GM21360 (cell line): ENCODE measurements at regions not wholly inside any gene's neighbourhood (a gene's known extent, or its start where the extent isn't known, plus 50 kb on each side); places are given as distances from the start of the nearest gene placed in this dataset.

Experiments used
- ATAC-seq: cut with Tn5 transposase; IDR thresholded peaks from one replicate; pipeline ENCODE4 v1.9.1; 2021; ENCODE audit warnings: mild to moderate bottlenecking, moderate library complexity; ENCODE audit not compliant: unreplicated experiment

DNA sequence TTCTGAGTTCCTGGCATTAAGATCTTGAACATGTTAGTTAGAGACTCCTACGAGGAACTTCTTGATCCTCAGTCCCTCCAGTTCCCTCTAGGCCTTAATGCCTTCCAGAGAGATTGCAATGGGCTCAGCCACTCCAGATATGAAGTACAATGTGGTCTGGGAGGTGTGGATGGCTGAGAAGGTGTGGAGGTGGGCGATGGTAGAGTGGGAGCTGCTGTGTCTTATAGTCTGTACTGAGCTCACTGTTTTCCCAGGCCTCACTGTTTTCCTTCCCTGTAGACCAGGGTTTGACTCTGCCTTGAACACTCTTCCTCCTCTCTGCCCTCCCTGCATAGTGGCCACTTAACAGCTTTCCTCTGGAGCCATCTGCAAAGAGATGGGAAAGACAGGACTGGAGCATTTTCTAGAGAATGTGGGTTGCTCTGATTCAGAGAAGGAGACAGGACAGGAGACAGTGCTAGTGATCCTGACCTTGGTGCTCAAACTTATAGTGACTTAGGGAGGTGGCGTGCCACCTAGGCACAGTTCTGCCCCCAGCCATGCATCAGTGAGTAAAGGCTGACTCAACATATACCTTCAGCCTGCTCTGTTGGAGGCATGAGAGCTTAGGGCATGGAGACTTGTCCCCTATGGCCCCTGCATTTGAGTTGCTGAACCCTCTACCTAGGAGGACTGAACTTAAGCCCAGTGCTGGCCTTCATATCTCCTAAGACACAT, 129.7 kb downstream of the TDRD15 start:
- ATAC-seq, result no peak

GRCh38 chr2:21254170-21254965, 130.6 kb downstream of the TDRD15 start:
- ATAC-seq, result no peak

DNA sequence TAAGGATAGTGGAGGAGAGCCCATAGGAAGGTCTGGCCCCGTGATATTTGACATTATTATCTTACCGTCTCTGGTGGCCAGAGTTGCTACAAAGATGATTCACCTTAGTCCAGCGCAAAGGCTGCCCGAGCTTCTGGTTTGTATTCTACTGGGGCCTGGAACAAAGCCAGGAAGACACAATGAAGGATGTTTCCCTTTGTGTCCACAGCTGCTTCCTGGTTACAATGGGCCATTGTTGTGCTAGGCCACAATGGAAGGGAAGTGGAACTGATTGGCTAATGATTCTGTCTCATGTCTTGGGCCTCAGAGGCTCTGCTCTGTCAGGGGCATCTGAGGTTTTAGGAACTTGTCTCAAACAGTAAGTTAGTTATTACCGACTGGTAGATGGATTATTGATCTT, 132.2 kb downstream of the TDRD15 start:
- peak; percentile 77 for ATAC-seq

- no peak for ATAC-seq
Observed at GRCh38 chr2:21257621-21258020, 133.9 kb downstream of the TDRD15 start.

DNA sequence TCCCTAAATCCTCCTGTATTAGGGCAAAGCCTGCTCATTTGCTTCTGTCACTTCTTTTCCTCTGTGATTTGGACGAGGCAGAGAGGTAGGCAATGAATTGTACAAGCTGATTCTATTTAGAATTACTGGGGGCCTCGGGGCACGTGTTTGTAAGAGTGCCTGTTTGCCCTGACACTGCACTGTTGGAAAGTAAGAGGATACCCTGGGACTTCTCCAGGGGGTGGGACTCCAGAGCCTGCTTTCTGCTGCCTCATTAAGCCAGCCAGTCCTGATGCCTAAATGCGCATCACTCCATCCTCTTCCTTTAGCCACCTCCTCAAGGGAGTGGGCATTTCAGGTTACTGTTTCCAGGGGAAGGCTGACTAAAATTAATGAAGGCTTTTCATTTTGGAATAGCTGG, 134.3 kb downstream of the TDRD15 start:
- no peak for ATAC-seq

- no peak for ATAC-seq
Observed at GRCh38 chr2:21260311-21260710, 136.5 kb downstream of the TDRD15 start.

DNA sequence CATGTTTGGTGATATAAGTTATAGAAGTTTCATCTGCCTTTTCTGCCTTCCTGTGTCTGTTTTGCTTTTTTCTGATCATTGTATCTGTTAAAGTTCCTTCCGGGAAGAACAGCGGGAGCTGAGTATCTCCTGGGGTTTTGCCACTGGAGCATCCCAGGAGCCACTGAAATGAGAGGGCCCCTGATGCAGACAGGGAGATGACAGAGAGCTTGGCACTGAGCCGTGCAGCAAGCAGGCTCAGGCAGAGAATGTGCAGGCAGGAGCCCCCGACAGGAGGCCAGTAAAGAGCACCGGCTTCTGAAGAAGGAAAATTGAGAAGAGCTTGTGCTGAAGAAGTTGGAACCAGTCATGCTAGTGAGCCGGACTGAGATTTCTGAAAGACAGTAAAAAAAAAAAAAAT, 137.8 kb downstream of the TDRD15 start:
- no peak for ATAC-seq

DNA sequence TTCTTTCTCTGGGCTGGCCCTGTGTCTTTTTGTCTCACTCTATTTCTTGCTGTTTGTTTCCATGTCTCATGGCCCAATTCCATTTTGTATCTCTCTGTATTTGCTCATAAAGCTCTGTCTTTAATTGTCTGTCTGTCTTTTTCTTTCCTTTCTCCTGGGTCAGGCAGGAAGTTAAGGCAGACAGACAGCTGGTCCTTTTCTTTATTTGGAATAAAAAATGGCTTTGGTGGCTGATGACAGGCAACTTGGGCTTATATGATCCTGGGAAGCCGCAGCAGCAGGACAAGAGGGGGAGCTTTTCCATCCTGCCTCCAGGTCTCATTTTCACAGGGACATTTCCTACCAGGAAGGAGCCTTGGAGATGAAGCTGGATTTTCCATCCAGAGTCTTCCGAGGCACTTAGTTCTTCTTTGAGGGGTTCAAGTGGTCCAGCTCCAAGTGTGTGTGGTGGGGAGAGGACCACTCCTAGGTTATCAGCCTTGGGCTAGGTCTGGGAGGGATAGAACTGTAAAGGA, 138.7 kb downstream of the TDRD15 start:
- ATAC-seq, result no peak

- ATAC-seq, result no peak
Observed at GRCh38 chr2:21263622-21264021, 139.9 kb downstream of the TDRD15 start.

DNA sequence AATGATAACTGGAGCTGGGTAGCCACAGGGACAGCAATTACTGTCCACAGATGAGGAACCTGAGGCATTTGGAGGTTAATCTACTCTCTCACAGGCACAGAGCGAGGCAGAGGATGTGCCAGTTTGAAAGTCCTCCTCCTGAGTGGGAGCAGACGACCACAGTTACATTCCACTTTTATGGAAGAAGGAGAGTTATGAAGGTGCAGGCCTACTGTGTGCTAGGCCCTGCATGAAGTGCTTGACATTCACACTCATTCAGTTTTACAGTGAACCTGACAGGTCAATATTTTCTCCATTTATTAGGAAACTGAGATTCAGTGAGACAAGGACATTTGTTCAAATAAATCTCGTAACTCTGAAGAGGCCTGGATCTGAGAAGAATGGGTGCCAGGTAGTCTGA, 142.0 kb downstream of the TDRD15 start:
- ATAC-seq, result no peak

DNA sequence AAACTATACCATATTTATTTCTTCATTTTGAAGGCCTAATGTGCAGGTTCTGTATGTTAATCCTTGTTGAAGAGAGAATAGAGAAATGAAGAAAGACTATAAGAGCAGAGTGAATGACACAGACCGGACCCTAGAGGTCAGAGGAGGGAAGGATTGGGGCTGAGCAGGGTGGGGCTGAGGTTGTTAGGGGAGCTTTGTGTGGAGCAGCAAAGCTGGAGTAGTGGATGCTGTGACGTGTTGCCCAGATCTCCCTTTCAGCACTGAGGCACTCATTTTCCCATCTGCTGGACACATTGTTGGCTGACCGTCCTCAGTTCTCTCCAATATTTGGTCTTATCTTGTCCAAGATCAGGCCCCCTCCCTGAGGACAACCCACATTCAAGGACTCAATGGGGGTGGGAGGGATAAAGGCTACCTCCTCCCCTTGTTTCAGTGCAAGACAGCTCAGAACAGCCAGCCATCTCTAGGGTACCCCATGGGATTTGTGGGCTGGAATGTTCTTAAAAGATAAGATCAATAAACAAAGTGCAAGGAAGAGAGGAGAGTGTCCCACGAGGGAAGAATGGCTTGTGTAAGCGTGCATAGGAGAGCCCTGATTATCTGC, 143.6 kb downstream of the TDRD15 start:
- ATAC-seq, result no peak

DNA sequence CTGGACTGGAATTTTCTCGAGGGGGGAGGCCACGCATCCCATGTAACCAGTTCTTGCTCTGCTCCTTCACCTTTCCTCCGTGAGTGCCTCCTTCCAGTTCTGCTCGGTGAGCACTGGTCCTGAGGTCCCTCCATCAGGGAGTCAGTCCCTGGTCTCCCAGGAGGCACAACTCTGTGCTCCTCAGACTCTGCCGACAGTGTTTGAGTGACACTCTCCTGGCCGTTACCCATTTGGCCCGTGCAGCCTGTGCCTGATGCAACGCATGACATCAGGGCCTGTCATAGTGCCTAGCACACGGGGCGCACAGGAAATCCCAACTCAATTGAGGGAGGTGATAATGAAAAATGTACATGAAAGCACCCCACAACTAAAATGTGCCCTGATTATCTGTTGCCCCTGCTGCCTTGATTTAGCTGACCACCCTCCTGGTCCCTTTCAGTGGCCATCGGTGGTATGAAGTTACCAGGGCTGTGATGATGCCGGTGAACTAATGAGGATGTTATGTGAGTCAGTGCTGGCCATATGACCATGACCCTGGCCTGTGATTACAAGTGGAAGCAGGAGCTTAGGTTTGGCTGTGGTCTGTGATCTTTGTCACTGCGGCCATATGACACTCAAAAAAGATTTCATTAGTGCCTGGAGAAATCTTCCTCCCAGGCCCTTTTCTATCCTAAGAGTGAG, 144.6 kb downstream of the TDRD15 start:
- ATAC-seq, result no peak

DNA sequence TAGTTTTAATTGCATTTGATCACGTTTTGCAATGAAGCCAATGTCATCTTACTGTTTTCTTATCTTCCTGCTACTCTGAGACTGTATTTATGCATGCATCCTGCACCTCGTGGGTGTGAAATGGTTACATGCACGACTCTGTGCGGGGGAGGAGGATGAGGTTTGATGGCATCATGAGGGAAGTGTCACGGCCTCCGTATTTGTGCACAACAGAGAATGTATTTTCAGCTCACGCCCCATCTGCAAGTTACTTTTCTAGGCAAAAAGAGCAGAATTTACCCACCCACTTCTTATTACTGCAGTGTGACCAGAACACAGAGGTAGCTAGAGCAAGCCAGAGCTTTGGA, 145.1 kb downstream of the TDRD15 start:
- ATAC-seq, result no peak

DNA sequence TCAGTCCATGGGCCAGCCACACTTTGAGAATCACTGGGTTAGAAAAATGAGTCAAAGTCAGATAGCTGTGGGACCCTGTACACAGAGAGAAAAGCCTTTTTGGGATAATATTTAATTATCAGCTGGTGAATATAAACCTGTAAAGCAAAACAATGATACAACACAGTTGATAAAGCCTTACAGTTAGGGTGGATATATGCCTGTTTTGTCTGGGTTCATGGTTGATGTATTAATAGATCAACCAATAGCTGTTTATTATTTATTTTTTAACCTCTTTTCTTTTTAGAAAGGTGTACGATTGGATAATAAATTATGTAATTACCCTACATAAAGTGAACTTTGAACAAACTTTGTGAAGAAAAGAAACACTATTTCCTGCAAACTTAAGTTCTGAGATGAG, 145.6 kb downstream of the TDRD15 start:
- ATAC-seq, result no peak

GRCh38 chr2:21270083-21270491, 146.3 kb downstream of the TDRD15 start:
- ATAC-seq, result no peak

DNA sequence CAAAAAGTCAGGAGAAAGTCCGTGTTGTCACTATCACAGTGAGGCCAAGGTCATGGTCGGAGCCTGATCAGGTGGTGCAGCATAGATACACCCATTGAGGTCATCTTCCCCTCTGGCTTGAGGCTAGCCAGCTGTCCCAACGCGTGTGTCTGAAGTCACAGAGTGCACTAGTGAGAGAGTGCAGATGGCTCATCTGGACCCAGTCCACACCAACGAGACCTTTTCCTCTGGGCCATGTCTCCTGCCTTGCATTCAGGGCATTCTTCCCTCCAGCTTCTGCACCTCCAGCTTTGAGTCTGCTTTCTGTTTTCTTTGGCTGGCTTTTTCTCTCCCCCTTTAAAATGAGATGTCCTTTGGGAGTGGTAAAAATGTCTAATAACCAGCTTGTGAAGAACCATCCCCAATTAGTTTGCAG, 146.9 kb downstream of the TDRD15 start:
- ATAC-seq, result no peak

DNA sequence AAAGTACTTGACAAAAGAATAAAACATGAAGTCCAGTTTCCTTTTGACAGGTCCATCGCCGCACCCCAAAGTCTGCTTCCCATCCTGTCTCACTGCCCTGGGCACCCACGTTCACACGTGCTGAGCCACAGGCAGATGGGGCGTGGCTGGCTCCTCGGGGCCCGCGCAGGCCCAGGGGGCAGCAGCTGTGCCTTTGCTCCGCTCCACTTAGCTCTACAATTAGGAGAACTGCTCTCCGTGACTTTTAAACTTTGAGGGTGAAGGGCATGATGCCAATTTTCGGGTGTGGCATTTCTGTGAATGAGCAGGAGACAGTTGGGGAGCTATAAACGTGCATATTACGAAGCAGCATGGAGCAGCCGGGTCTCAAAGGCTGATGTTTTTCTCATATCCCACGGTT, 152.4 kb downstream of the TDRD15 start:
- no peak for ATAC-seq

- ATAC-seq, result no peak
Observed at GRCh38 chr2:21277068-21278056, 153.6 kb downstream of the TDRD15 start.

GRCh38 chr2:21279525-21279924, 155.8 kb downstream of the TDRD15 start:
- no peak for ATAC-seq

GRCh38 chr2:21280793-21281192, 157.0 kb downstream of the TDRD15 start:
- no peak for ATAC-seq
